WERI-Rb-1 (cell line): ENCODE measurements at regions not wholly inside any gene's neighbourhood (a gene's known extent, or its start where the extent isn't known, plus 50 kb on each side); places are given as distances from the start of the nearest gene placed in this dataset.
A peak's percentile ranks its signal among the peaks of the same experiment; 100 is the strongest.
"Not testable (repeated sequence)": the region's sequence is repeated elsewhere in the genome, so short reads cannot be mapped to it uniquely, and the experiment has no call there.

ENCODE experiments used
- DNase-seq: peaks from one replicate; pipeline ENCODE4 v3.0.0-alpha.2; 2020
- H3K27ac ChIP-seq: fragments of 250-450 bp; sonication (Bioruptor Pico); 2 replicates; pipeline ENCODE4 v1.5.1; 2020; ENCODE audit warnings: mild to moderate bottlenecking, moderate library complexity
- H3K27me3 ChIP-seq: fragments of 250-450 bp; sonication (Bioruptor Pico); 2 replicates; pipeline ENCODE4 v1.5.1; 2021; ENCODE audit warnings: mild to moderate bottlenecking, low read depth, moderate library complexity; ENCODE audit not compliant: insufficient read depth, severe bottlenecking
- H3K36me3 ChIP-seq: fragments of 250-450 bp; sonication (Bioruptor Pico); 2 replicates; pipeline ENCODE4 v1.5.1; 2020; ENCODE audit warnings: mild to moderate bottlenecking, moderate library complexity
- H3K4me3 ChIP-seq: 2 replicates; pipeline ENCODE4 v1.5.1; 2011; ENCODE audit warnings: low read depth, mild to moderate bottlenecking, control low read depth, low read length
- H3K9me3 ChIP-seq: fragments of 250-450 bp; sonication (Bioruptor Pico); 2 replicates; pipeline ENCODE4 v1.5.1; 2021; ENCODE audit warnings: mild to moderate bottlenecking, moderate library complexity; ENCODE audit not compliant: severe bottlenecking
- CTCF ChIP-seq: IDR thresholded peaks from 2 replicates; pipeline ENCODE4 v1.5.1; 2011; ENCODE audit warnings: low read depth, mild to moderate bottlenecking, control low read depth, inconsistent platforms, low read length

GRCh38 chr11:34001557-34002064 is 49.9 kb upstream of the CAPRIN1 start:
- Histone ChIP-seq H3K4me3 (no peak overlapping the region), H3K27me3 (no peaks in the 10 kb centered on the region), H3K36me3 (no peaks in the 10 kb centered on the region), H3K9me3 (no peaks in the 10 kb centered on the region), H3K27ac (no peak overlapping the region)
- no peak for TF ChIP-seq CTCF
- no peak for DNase-seq

- TF ChIP-seq CTCF: no peak
- no peaks in the 10 kb centered on the region for H3K36me3 ChIP-seq
Measured at GRCh38 chr11:33999393-33999792, 52.1 kb upstream of the CAPRIN1 start.

GRCh38 chr11:33997584-33998251 is 53.8 kb upstream of the CAPRIN1 start:
- no peaks in the 10 kb centered on the region for H3K36me3 ChIP-seq
- H3K9me3 ChIP-seq: no peaks in the 10 kb centered on the region
- H3K27me3 ChIP-seq: no peaks in the 10 kb centered on the region
- peak overlapping the region; percentile 35 for H3K4me3 ChIP-seq
- H3K27ac ChIP-seq: no peak overlapping the region
- peak; percentile 53 for DNase-seq
- no peak for TF ChIP-seq CTCF

More at GRCh38 chr11:33999393-33999792, 52.1 kb upstream of the CAPRIN1 start:
- no peaks in the 10 kb centered on the region for H3K27me3 ChIP-seq
- H3K27ac ChIP-seq: no peak overlapping the region
- no peaks in the 10 kb centered on the region for H3K9me3 ChIP-seq
- DNase-seq: no peak
- no peak overlapping the region for H3K4me3 ChIP-seq

- H3K27ac ChIP-seq: no peak overlapping the region
- H3K4me3 ChIP-seq: peak overlapping the region; percentile 35
- peak; percentile 83 for DNase-seq
- no peaks in the 10 kb centered on the region for H3K9me3 ChIP-seq
- H3K36me3 ChIP-seq: no peaks in the 10 kb centered on the region
- peak; percentile 82 for TF ChIP-seq CTCF
- no peaks in the 10 kb centered on the region for H3K27me3 ChIP-seq
Measured at GRCh38 chr11:33996498-33997454, 54.8 kb upstream of the CAPRIN1 start.

GRCh38 chr11:33994937-33995336 is 56.6 kb upstream of the CAPRIN1 start:
- DNase-seq: no peak
- no peak overlapping the region for H3K4me3 ChIP-seq
- H3K36me3 ChIP-seq: no peaks in the 10 kb centered on the region
- no peaks in the 10 kb centered on the region for H3K9me3 ChIP-seq
- no peaks in the 10 kb centered on the region for H3K27me3 ChIP-seq
- no peak overlapping the region for H3K27ac ChIP-seq
- TF ChIP-seq CTCF: no peak

GRCh38 chr11:33991136-33991535 is 60.4 kb upstream of the CAPRIN1 start:
- H3K36me3 ChIP-seq, DNase-seq, H3K27me3 ChIP-seq, H3K4me3 ChIP-seq, H3K9me3 ChIP-seq, H3K27ac ChIP-seq: not testable (repeated sequence)

GRCh38 chr11:33990131-33990530 is 61.4 kb upstream of the CAPRIN1 start:
- DNase-seq, H3K27ac ChIP-seq, H3K27me3 ChIP-seq, H3K4me3 ChIP-seq, H3K9me3 ChIP-seq, H3K36me3 ChIP-seq: not testable (repeated sequence)
